K562 (cell line): ENCODE measurements at regions not wholly inside any gene's neighbourhood (a gene's known extent, or its start where the extent isn't known, plus 50 kb on each side); places are given as distances from the start of the nearest gene placed in this dataset.

Experiments used
- BACH1 ChIP-seq: fragments of 200-800 bp; sonication (Bioruptor generic); IDR thresholded peaks from 2 replicates; pipeline ENCODE4 v1.6.1; 2016; ENCODE audit warnings: missing genetic modification characterization, missing compliant biosample characterization
- CBFB ChIP-seq: sonication (generic); formaldehyde crosslinking; IDR thresholded peaks from 2 replicates; pipeline ENCODE4 v1.4.0; 2020; ENCODE audit warnings: mild to moderate bottlenecking, missing genetic modification reagents
- CGGBP1 ChIP-seq: fragments of 250-450 bp; sonication (Bioruptor Pico); IDR thresholded peaks from 2 replicates; pipeline ENCODE4 v1.9.0; 2021; ENCODE audit warnings: mild to moderate bottlenecking
- CTCF ChIP-seq, 3 experiments: IDR thresholded peaks in 2 of 3; conservative IDR thresholded peaks in 1 of 3; 2 replicates each; pipeline ENCODE4 v1.5.1; 2011 to 2012; ENCODE audit warnings: low read length in 3 of 3, mild to moderate bottlenecking in 3 of 3, control low read depth in 2 of 3, improper control_type of control experiment in 1 of 3, inconsistent platforms in 1 of 3, low read depth in 1 of 3, mixed read lengths in 1 of 3, moderate library complexity in 1 of 3; ENCODE audit not compliant: insufficient read depth in 2 of 3
- EP300 ChIP-seq: IDR thresholded peaks from 2 replicates; pipeline ENCODE4 v1.6.1; 2012; ENCODE audit warnings: low read length, improper control_type of control experiment
- FOS ChIP-seq: IDR thresholded peaks from 3 replicates; pipeline ENCODE4 v1.6.1; 2011; ENCODE audit not compliant: insufficient read length; ENCODE audit errors: extremely low read depth
- HDAC2 ChIP-seq: fragments of 450-650 bp; IDR thresholded peaks from 2 replicates; pipeline ENCODE4 v1.6.1; 2016; ENCODE audit warnings: mild to moderate bottlenecking
- MYC ChIP-seq, 2 experiments: fragments of 250-450 bp in 1 of 2; sonication (Bioruptor Pico) in 1 of 2; IDR thresholded peaks; 2 replicates each; pipeline versions ENCODE4 v1.5.1 to v1.6.1; 2012 to 2021; ENCODE audit warnings: low read depth in 2 of 2, borderline replicate concordance in 1 of 2, improper control_type of control experiment in 1 of 2, low read length in 1 of 2, mild to moderate bottlenecking in 1 of 2, moderate library complexity in 1 of 2
- SRSF1 ChIP-seq: fragments of 200-400 bp; formaldehyde crosslinking; IDR thresholded peaks from 2 replicates; pipeline ENCODE4 v1.6.1; 2017; ENCODE audit warnings: mild to moderate bottlenecking, low read depth, low read length, moderate library complexity
- TAF1 ChIP-seq: IDR thresholded peaks from 2 replicates; pipeline ENCODE4 v1.6.1; 2011; ENCODE audit warnings: mild to moderate bottlenecking, low read length, moderate library complexity; ENCODE audit not compliant: insufficient read depth, control insufficient read depth, severe bottlenecking; ENCODE audit errors: extremely low read depth
- USF2 ChIP-seq: sonication (generic); formaldehyde crosslinking; IDR thresholded peaks from 2 replicates; pipeline ENCODE4 v1.5.0; 2020; ENCODE audit warnings: missing genetic modification reagents

- no peak for TF ChIP-seq CBFB (CRISPR knock-in tag)
- TF ChIP-seq TAF1 = no peak
- no peak for TF ChIP-seq CTCF (IDR thresholded peaks at IDR 0.05 in 2 of 3, conservative IDR thresholded peaks at IDR 0.05 in 1 of 3; ENCODE audit: insufficient read depth in 2 of 3, low read depth in 1 of 3, low read length in 3 of 3)
- TF ChIP-seq EP300 = no peak
- TF ChIP-seq HDAC2 = no peak
- TF ChIP-seq CGGBP1 (CRISPR knock-in tag) = no peak
- no peak for TF ChIP-seq USF2 (CRISPR knock-in tag)
- no peak for TF ChIP-seq MYC (IDR thresholded peaks at IDR 0.05; ENCODE audit: low read depth, low read length)
- no peak for TF ChIP-seq MYC (CRISPR knock-in tag; IDR thresholded peaks at IDR 0.05; ENCODE audit: borderline replicate concordance, low read depth)
- TF ChIP-seq FOS = no peak
- no peak for TF ChIP-seq BACH1 (tag)
- TF ChIP-seq SRSF1 = no peak
Measured at GRCh38 chr15:69577397-69577796, 124.8 kb downstream of the RPLP1 start.
